Fibroblast of lung (primary cell): ENCODE measurements at regions not wholly inside any gene's neighbourhood (a gene's known extent, or its start where the extent isn't known, plus 50 kb on each side); places are given as distances from the start of the nearest gene placed in this dataset.

Source experiments
- EZH2 ChIP-seq: IDR thresholded peaks from 2 replicates; pipeline ENCODE4 v1.5.1; 2012; ENCODE audit warnings: low read length, control low read depth, mild to moderate bottlenecking; ENCODE audit errors: missing control alignments
- TF ChIP-seq, protein P1 (sequence below), 2 donors: IDR thresholded peaks in 1 of 2; conservative IDR thresholded peaks in 1 of 2; 1 replicate in 1 of 2; 2 replicates in 1 of 2; pipeline ENCODE4 v1.5.1; 2011 to 2012; ENCODE audit warnings: low read length in 2 of 2, control low read depth in 1 of 2, inconsistent platforms in 1 of 2, low read depth in 1 of 2, mild to moderate bottlenecking in 1 of 2

DNA sequence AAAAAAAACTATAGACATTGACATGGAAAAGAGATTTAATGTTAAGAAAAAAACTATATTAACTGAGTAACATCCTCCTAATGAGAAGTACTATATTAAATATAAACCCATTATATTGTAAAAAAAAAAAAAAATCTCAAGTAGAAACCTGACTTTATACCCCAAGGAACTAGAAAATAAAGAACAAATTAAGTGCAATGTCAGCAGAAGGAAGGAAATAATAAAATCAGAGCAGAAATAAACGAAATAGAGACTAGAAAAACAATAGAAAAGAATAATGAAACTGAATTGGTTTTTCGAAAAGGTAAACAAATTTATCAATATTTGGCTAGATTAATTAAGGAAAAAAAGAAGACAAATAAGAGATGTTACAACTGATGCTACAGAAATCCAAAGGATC is 329.1 kb upstream of the ZNF608 start:
- TF ChIP-seq EZH2, result no peak
- TF ChIP-seq, protein P1, sequence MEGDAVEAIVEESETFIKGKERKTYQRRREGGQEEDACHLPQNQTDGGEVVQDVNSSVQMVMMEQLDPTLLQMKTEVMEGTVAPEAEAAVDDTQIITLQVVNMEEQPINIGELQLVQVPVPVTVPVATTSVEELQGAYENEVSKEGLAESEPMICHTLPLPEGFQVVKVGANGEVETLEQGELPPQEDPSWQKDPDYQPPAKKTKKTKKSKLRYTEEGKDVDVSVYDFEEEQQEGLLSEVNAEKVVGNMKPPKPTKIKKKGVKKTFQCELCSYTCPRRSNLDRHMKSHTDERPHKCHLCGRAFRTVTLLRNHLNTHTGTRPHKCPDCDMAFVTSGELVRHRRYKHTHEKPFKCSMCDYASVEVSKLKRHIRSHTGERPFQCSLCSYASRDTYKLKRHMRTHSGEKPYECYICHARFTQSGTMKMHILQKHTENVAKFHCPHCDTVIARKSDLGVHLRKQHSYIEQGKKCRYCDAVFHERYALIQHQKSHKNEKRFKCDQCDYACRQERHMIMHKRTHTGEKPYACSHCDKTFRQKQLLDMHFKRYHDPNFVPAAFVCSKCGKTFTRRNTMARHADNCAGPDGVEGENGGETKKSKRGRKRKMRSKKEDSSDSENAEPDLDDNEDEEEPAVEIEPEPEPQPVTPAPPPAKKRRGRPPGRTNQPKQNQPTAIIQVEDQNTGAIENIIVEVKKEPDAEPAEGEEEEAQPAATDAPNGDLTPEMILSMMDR (conservative IDR thresholded peaks at IDR 0.05 in 1 of 2, IDR thresholded peaks at IDR 0.05 in 1 of 2; ENCODE audit: low read depth in 1 of 2, low read length in 2 of 2), result no peak
